Keratinocyte (primary cell): ENCODE measurements at regions not wholly inside any gene's neighbourhood (a gene's known extent, or its start where the extent isn't known, plus 50 kb on each side); places are given as distances from the start of the nearest gene placed in this dataset.

ENCODE experiments used
- DNase-seq: peaks from one replicate; pipeline ENCODE4 v3.0.0-alpha.2; 2011; ENCODE audit warnings: low read depth, missing footprints, low spot score
- FAIRE-seq: peaks from 2 replicates; lab custom pipeline; 2011; peaks lifted over from hg19 to GRCh38; lab: Jason Lieb, UNC
- H2AFZ ChIP-seq: 2 replicates; pipeline ENCODE4 v1.6.0; 2012; ENCODE audit warnings: low read length, control low read depth, inconsistent platforms; ENCODE audit not compliant: control insufficient read depth
- H3K27ac ChIP-seq: 2 replicates; pipeline ENCODE4 v1.5.1; 2011; ENCODE audit warnings: low read length; ENCODE audit not compliant: control insufficient read depth, insufficient read depth
- H3K27me3 ChIP-seq: 3 replicates; pipeline ENCODE4 v1.6.0; 2011; ENCODE audit warnings: low read length; ENCODE audit not compliant: control insufficient read depth, insufficient read depth; ENCODE audit errors: extremely low read depth
- H3K36me3 ChIP-seq, 2 experiments: 2 replicates in 1 of 2; 3 replicates in 1 of 2; pipeline ENCODE4 v1.5.1; 2011; ENCODE audit warnings: low read length in 2 of 2, mild to moderate bottlenecking in 1 of 2; ENCODE audit not compliant: control insufficient read depth in 2 of 2, insufficient read depth in 2 of 2; ENCODE audit errors: extremely low read depth in 1 of 2
- H3K4me1 ChIP-seq: 3 replicates; pipeline ENCODE4 v1.5.1; 2011; ENCODE audit warnings: low read length; ENCODE audit not compliant: control insufficient read depth, insufficient read depth; ENCODE audit errors: extremely low read depth
- H3K4me2 ChIP-seq: 3 replicates; pipeline ENCODE4 v1.6.0; 2011; ENCODE audit warnings: low read depth, low read length; ENCODE audit not compliant: control insufficient read depth, insufficient read depth; ENCODE audit errors: extremely low read depth
- H3K4me3 ChIP-seq, 3 experiments: fragments of 200-600 bp in 1 of 3; sonication (generic) in 1 of 3; 2 replicates in 2 of 3; 3 replicates in 1 of 3; pipeline ENCODE4 v1.5.1; 2011 to 2016; ENCODE audit warnings: low read length in 3 of 3, mild to moderate bottlenecking in 3 of 3, control low read depth in 2 of 3, inconsistent platforms in 1 of 3, low read depth in 1 of 3, mixed read lengths in 1 of 3, mixed run types in 1 of 3, moderate library complexity in 1 of 3; ENCODE audit not compliant: control insufficient read depth in 2 of 3, insufficient read depth in 2 of 3; ENCODE audit errors: extremely low read depth in 1 of 3
- H3K79me2 ChIP-seq: 2 replicates; pipeline ENCODE4 v1.6.0; 2012; ENCODE audit warnings: low read length; ENCODE audit not compliant: control insufficient read depth, insufficient read depth
- H3K9ac ChIP-seq: 3 replicates; pipeline ENCODE4 v1.6.0; 2011; ENCODE audit warnings: low read length; ENCODE audit not compliant: control insufficient read depth, insufficient read depth; ENCODE audit errors: extremely low read depth
- H3K9me1 ChIP-seq: 3 replicates; pipeline ENCODE4 v1.6.0; 2011; ENCODE audit warnings: low read length; ENCODE audit not compliant: control insufficient read depth, insufficient read depth; ENCODE audit errors: extremely low read depth
- H3K9me3 ChIP-seq: 2 replicates; pipeline ENCODE4 v1.5.1; 2012; ENCODE audit warnings: low read depth, low read length; ENCODE audit not compliant: control insufficient read depth
- H4K20me1 ChIP-seq: 3 replicates; pipeline ENCODE4 v1.6.0; 2011; ENCODE audit warnings: low read length; ENCODE audit not compliant: control insufficient read depth, insufficient read depth; ENCODE audit errors: extremely low read depth
- EZH2 ChIP-seq: IDR thresholded peaks from one replicate; pipeline ENCODE4 v1.6.1; 2012; ENCODE audit warnings: inconsistent platforms, mild to moderate bottlenecking, low read length, moderate library complexity
- dilution Hi-C: fragments of 300-500 bp; cut with MboI; formaldehyde crosslinking; loops from one replicate; pipeline ENCODE4 v1.7.0; 2020; ENCODE audit warnings: low sequenced_read_pairs; ENCODE audit not compliant: extremely low pct_ligation_motif_present
- TF ChIP-seq, protein P1 (sequence below), 3 experiments: IDR thresholded peaks in 1 of 3; conservative IDR thresholded peaks in 1 of 3; optimal IDR thresholded peaks in 1 of 3; 2 replicates in 2 of 3; 3 replicates in 1 of 3; pipeline versions ENCODE3 to v1.5.1; 2011; ENCODE audit warnings: low read length in 3 of 3, mild to moderate bottlenecking in 3 of 3, moderate library complexity in 2 of 3, control low read depth in 1 of 3, inconsistent platforms in 1 of 3; ENCODE audit not compliant: insufficient read depth in 2 of 3; ENCODE audit errors: extremely low read depth in 1 of 3

DNA sequence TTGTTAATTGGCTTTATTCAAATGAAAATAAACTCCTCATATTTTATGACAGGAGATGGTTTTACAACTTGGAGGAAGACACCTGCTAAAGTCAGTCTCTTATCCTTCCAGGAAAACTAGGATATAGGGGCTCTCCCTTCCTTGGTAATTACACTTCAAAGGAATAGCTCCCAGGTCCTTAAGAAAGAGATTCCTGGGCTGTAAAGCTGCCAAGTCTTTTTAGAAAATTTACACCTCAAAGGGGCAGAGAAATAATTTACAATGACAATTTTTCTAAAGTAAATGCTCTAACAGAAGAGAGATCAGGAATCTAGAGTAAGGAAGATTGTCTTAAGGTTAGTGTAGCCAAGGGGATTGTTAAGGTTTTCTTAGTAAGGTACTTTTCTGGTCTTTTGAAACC, 1359.0 kb downstream of the OLFM4 start:
- H3K36me3 ChIP-seq, result no peaks in the 10 kb centered on the region
- H2AFZ ChIP-seq, result no peak overlapping the region
- H4K20me1 ChIP-seq, result no peaks in the 10 kb centered on the region
- H3K9me1 ChIP-seq, result no peaks in the 10 kb centered on the region
- H3K9ac ChIP-seq, result no peak overlapping the region
- H3K4me1 ChIP-seq, result no peaks in the 10 kb centered on the region
- H3K27me3 ChIP-seq, result no peaks in the 10 kb centered on the region
- H3K79me2 ChIP-seq, result no peaks in the 10 kb centered on the region
- dilution Hi-C loops, result no loop called here
- no peaks in the 10 kb centered on the region for H3K9me3 ChIP-seq
- TF ChIP-seq, protein P1, sequence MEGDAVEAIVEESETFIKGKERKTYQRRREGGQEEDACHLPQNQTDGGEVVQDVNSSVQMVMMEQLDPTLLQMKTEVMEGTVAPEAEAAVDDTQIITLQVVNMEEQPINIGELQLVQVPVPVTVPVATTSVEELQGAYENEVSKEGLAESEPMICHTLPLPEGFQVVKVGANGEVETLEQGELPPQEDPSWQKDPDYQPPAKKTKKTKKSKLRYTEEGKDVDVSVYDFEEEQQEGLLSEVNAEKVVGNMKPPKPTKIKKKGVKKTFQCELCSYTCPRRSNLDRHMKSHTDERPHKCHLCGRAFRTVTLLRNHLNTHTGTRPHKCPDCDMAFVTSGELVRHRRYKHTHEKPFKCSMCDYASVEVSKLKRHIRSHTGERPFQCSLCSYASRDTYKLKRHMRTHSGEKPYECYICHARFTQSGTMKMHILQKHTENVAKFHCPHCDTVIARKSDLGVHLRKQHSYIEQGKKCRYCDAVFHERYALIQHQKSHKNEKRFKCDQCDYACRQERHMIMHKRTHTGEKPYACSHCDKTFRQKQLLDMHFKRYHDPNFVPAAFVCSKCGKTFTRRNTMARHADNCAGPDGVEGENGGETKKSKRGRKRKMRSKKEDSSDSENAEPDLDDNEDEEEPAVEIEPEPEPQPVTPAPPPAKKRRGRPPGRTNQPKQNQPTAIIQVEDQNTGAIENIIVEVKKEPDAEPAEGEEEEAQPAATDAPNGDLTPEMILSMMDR (optimal IDR thresholded peaks at IDR 0.05 in 1 of 3, IDR thresholded peaks at IDR 0.05 in 1 of 3, conservative IDR thresholded peaks at IDR 0.05 in 1 of 3; ENCODE audit: extremely low read depth in 1 of 3, insufficient read depth in 2 of 3, low read length in 3 of 3), result no peak
- H3K4me2 ChIP-seq, result no peak overlapping the region
- DNase-seq (no peak), FAIRE-seq (no peak)
- H3K4me3 ChIP-seq, result no peak overlapping the region
- no peak overlapping the region for H3K27ac ChIP-seq

DNA sequence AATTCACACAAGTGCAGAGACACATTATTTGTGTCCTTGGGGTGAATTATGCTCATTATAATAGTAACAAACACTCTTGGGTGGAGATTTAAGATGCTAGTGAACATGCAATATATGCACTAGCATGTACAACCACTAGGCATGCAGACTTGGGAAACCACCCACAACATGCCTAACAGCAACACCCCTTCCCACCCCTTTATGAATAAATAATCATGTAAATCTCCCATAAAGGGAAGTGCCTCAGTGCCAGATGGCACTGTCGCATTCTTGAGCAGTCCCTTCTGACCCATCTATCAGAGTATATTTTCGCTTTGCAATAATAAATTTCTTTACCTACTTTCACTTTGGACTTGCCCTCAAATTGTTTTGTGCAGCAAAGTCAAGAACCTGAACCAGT, 1362.2 kb downstream of the OLFM4 start:
- Histone ChIP-seq H4K20me1 (no peaks in the 10 kb centered on the region), H3K4me3 (no peak overlapping the region), H3K79me2 (no peaks in the 10 kb centered on the region), H2AFZ (no peak overlapping the region), H3K27me3 (no peaks in the 10 kb centered on the region), H3K4me2 (no peak overlapping the region), H3K27ac (no peak overlapping the region), H3K9ac (no peak overlapping the region), H3K36me3 (no peaks in the 10 kb centered on the region), H3K9me1 (no peaks in the 10 kb centered on the region), H3K4me1 (no peaks in the 10 kb centered on the region), H3K9me3 (no peaks in the 10 kb centered on the region)
- dilution Hi-C loops, result no loop called here
- no peak for FAIRE-seq
- DNase-seq, result no peak
- TF ChIP-seq EZH2, result no peak
- TF ChIP-seq, protein P1 (optimal IDR thresholded peaks at IDR 0.05 in 1 of 3, IDR thresholded peaks at IDR 0.05 in 1 of 3, conservative IDR thresholded peaks at IDR 0.05 in 1 of 3; ENCODE audit: extremely low read depth in 1 of 3, insufficient read depth in 2 of 3, low read length in 3 of 3), result no peak
